Nephron progenitor cell (in vitro differentiated cells): ENCODE measurements at regions not wholly inside any gene's neighbourhood (a gene's known extent, or its start where the extent isn't known, plus 50 kb on each side); places are given as distances from the start of the nearest gene placed in this dataset.

ENCODE experiments used
- DNase-seq: peaks from one replicate; pipeline ENCODE4 v3.0.0; 2021
- H3K27ac Mint-ChIP-seq: 2 replicates; pipeline ENCODE4 v1.8.0; 2021; ENCODE audit warnings: mild to moderate bottlenecking, moderate library complexity, mixed read lengths
- H3K27me3 Mint-ChIP-seq: 2 replicates; pipeline ENCODE4 v1.8.0; 2021; ENCODE audit warnings: mild to moderate bottlenecking, low read depth, mixed read lengths; ENCODE audit not compliant: poor library complexity
- H3K36me3 Mint-ChIP-seq: 2 replicates; pipeline ENCODE4 v1.8.0; 2021; ENCODE audit warnings: low read depth, mixed read lengths
- H3K4me1 Mint-ChIP-seq: 2 replicates; pipeline ENCODE4 v1.8.0; 2021; ENCODE audit warnings: mixed read lengths
- H3K4me3 Mint-ChIP-seq: 2 replicates; pipeline ENCODE4 v1.8.0; 2021; ENCODE audit warnings: mild to moderate bottlenecking, moderate library complexity, mixed read lengths
- H3K9me3 Mint-ChIP-seq: 2 replicates; pipeline ENCODE4 v1.8.0; 2021; ENCODE audit warnings: mild to moderate bottlenecking, moderate library complexity, mixed read lengths
- CTCF ChIP-seq: fragments of 200-600 bp; sonication (generic); IDR thresholded peaks from 2 replicates; pipeline ENCODE4 v1.5.0; 2021; ENCODE audit warnings: antibody characterized with exemption

DNA sequence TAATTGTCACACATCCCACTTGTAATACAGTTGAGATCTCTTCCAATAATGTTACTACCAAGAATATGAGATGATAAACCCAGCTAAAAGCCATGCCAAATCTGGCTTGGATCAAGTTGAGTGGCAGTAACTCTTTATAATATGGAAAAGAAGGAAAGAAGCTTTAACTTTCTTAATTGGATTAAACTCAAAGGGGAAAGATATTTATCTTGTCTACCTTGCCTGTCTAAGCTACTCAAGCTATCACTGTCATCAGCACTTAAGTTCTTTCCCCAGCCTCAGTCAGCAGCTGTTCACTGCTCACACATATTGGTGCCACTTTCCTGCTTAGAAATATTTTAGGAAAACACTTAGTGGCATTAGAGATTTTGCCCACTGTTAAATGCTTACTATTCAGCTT lies 350.7 kb downstream of the IPMK start:
- H3K27me3 Mint-ChIP-seq, result no peaks in the 10 kb centered on the region
- no peak for DNase-seq
- no peaks in the 10 kb centered on the region for H3K9me3 Mint-ChIP-seq
- H3K4me1 Mint-ChIP-seq, result no peaks in the 10 kb centered on the region
- H3K4me3 Mint-ChIP-seq, result no peak overlapping the region
- no peaks in the 10 kb centered on the region for H3K36me3 Mint-ChIP-seq
- no peak for TF ChIP-seq CTCF
- no peak overlapping the region for H3K27ac Mint-ChIP-seq

DNA sequence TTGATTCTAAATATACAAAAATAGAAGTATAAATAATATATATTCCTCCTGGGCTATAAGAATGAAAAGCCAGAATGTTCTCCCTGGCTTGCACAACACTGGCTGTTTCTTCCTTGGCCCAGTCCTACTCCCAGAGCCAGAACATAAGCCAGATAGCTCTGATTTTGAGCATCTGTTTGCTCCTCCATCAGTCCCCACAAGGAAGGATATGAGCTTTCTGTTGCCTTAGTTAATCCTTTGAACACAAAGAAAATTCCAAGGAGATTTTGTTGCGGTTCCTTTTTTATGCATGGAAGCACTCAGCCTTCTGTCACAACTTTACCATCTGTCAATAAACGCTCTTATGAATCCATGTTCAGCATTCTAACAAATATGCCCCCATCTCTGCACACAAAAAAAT lies 361.8 kb downstream of the IPMK start:
- no peaks in the 10 kb centered on the region for H3K27me3 Mint-ChIP-seq
- no peak for DNase-seq
- H3K36me3 Mint-ChIP-seq, result no peaks in the 10 kb centered on the region
- H3K9me3 Mint-ChIP-seq, result no peaks in the 10 kb centered on the region
- H3K27ac Mint-ChIP-seq, result no peak overlapping the region
- H3K4me1 Mint-ChIP-seq, result no peaks in the 10 kb centered on the region
- H3K4me3 Mint-ChIP-seq, result no peak overlapping the region
- no peak for TF ChIP-seq CTCF

DNA sequence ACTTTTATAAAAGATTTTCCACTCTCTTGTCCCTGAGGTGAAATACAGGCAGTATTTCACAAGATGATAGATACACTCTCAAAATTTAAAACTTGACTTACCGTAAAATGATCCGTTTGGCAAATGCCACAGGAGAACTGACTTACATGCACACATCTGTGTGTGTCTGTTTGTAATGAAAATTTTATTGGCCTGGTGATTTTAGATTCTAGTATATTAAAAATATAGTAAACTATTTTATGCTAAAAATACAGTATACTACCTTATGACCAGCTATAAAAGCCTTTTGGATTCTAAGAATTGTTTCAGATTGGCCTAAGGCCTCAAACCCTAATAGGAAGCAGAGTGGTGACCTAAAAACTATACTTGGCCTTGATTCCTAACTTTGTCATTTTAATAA lies 362.7 kb downstream of the IPMK start:
- H3K9me3 Mint-ChIP-seq, result no peaks in the 10 kb centered on the region
- DNase-seq, result no peak
- H3K4me3 Mint-ChIP-seq, result no peak overlapping the region
- H3K27me3 Mint-ChIP-seq, result no peaks in the 10 kb centered on the region
- H3K4me1 Mint-ChIP-seq, result no peaks in the 10 kb centered on the region
- no peak for TF ChIP-seq CTCF
- no peak overlapping the region for H3K27ac Mint-ChIP-seq
- H3K36me3 Mint-ChIP-seq, result no peaks in the 10 kb centered on the region

- no peak for DNase-seq
- H3K27me3 Mint-ChIP-seq, result no peaks in the 10 kb centered on the region
- no peak overlapping the region for H3K4me3 Mint-ChIP-seq
- H3K4me1 Mint-ChIP-seq, result no peaks in the 10 kb centered on the region
- H3K9me3 Mint-ChIP-seq, result no peaks in the 10 kb centered on the region
- H3K36me3 Mint-ChIP-seq, result no peaks in the 10 kb centered on the region
- no peak for TF ChIP-seq CTCF
- no peak overlapping the region for H3K27ac Mint-ChIP-seq
These were observed 369.5 kb downstream of the IPMK start for GRCh38 chr10:57898231-57898630.

- no peaks in the 10 kb centered on the region for H3K4me1 Mint-ChIP-seq
- no peaks in the 10 kb centered on the region for H3K27me3 Mint-ChIP-seq
- H3K36me3 Mint-ChIP-seq, result no peaks in the 10 kb centered on the region
- H3K27ac Mint-ChIP-seq, result no peak overlapping the region
- H3K4me3 Mint-ChIP-seq, result no peak overlapping the region
- TF ChIP-seq CTCF, result no peak
- DNase-seq, result no peak
- no peaks in the 10 kb centered on the region for H3K9me3 Mint-ChIP-seq
These were observed 370.1 kb downstream of the IPMK start for GRCh38 chr10:57897611-57898010.

DNA sequence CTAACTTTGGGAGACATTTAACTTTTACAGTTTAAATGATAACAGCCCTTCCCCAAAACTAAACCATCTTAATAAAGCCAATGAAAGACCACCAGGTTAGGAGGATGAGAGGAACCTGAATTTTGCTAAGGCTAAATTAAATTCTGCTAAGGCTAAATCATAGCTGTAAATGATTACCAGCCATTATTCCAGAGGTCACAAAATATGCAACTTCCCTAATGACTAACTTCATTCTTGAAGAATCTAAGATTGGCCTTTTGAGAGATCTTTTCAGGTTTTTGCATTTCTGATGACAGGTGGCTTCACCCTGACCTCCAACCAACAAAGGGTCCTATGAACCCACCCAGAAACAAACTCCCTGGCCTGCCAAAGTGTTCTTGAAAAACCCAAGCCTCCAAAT lies 373.3 kb downstream of the IPMK start:
- Mint-ChIP-seq H3K27me3 (no peaks in the 10 kb centered on the region), H3K27ac (no peak overlapping the region), H3K4me1 (no peaks in the 10 kb centered on the region), H3K4me3 (no peak overlapping the region), H3K9me3 (peaks cover 5% of the 10 kb centered on the region), H3K36me3 (no peaks in the 10 kb centered on the region)
- TF ChIP-seq CTCF, result no peak
- DNase-seq, result no peak
